OCI-LY3 (cell line): ENCODE measurements at regions not wholly inside any gene's neighbourhood (a gene's known extent, or its start where the extent isn't known, plus 50 kb on each side); places are given as distances from the start of the nearest gene placed in this dataset.

Source experiments
- CTCF ChIP-seq: fragments of 200-600, 300-600 bp; sonication (generic); IDR thresholded peaks from 2 replicates; pipeline ENCODE4 v1.5.1; 2014; ENCODE audit warnings: antibody characterized with exemption, low read length, low read depth
- EZH2phosphoT487 ChIP-seq: fragments of 200-600 bp; shearing (Covaris generic); IDR thresholded peaks from 2 replicates; pipeline ENCODE4 v1.6.1; 2018; ENCODE audit warnings: antibody characterized with exemption, mixed run types, low read depth

- TF ChIP-seq CTCF (no peak), EZH2phosphoT487 (no peak)
Measured at GRCh38 chr13:107854880-107855279, 360.5 kb downstream of the LIG4 start.
